Adrenal gland (tissue), 9 donors: ENCODE measurements at regions not wholly inside any gene's neighbourhood (a gene's known extent, or its start where the extent isn't known, plus 50 kb on each side); places are given as distances from the start of the nearest gene placed in this dataset.

Experiments
- DNase-seq, 7 donors: peaks; one replicate each; pipeline ENCODE4 v3.0.0-alpha.2; 2019 to 2020
- H3K27ac ChIP-seq, 5 donors: fragments of 200-600 bp; sonication (generic) in 4 of 5; 1 replicate in 3 of 5; 2 replicates in 2 of 5; pipeline versions ENCODE4 v1.5.1 to v1.8.0; 2016 to 2020; ENCODE audit warnings: mild to moderate bottlenecking in 1 of 5
- H3K27me3 ChIP-seq: fragments of 200-600 bp; 2 replicates; pipeline ENCODE4 v1.8.0; 2021
- H3K36me3 ChIP-seq, 2 donors: fragments of 200-600 bp; replicated peaks in 1 of 2; 1 replicate in 1 of 2; 2 replicates in 1 of 2; pipeline versions ENCODE4 v1.5.1 to v1.8.0; 2018 to 2022
- H3K4me1 ChIP-seq, 2 donors: fragments of 200-600 bp; replicated peaks in 1 of 2; 1 replicate in 1 of 2; 2 replicates in 1 of 2; pipeline versions ENCODE4 v1.5.1 to v1.8.0; 2018 to 2021
- H3K4me3 ChIP-seq, 4 donors: fragments of 200-600 bp; sonication (generic) in 3 of 4; one replicate each; pipeline ENCODE4 v1.5.1; 2016 to 2018
- H3K9me3 ChIP-seq, 3 donors: fragments of 200-600 bp; sonication (generic) in 1 of 3; replicated peaks in 1 of 3; 1 replicate in 2 of 3; 2 replicates in 1 of 3; pipeline versions ENCODE4 v1.5.1 to v1.8.0; 2016 to 2021
- POLR2A ChIP-seq, 2 donors: fragments of 450-650 bp; IDR thresholded peaks; one replicate each; pipeline ENCODE4 v1.6.1; 2017; ENCODE audit warnings: antibody characterized with exemption in 2 of 2, mild to moderate bottlenecking in 2 of 2, moderate library complexity in 1 of 2
- WGBS, 4 donors: extraction: QIAGEN DNeasy Blood & Tissue Kit in 2 of 4; methylation state at CpG; one replicate each; pipeline versions ENCODE4 v1.1.5 to v1.1.7; 2013 to 2017; 5-methylcytosine and 5-hydroxymethylcytosine counted together
- intact Hi-C, 2 donors: fragments of 100-400 bp; cut with DNase I; formaldehyde crosslinking; loops; one replicate each; pipeline versions ENCODE4 v1.14.1 to v1.15.0; 2022 to 2023
- TF ChIP-seq, protein P1 (sequence below), 6 experiments: fragments of 450-650 bp in 4 of 6; fragments of 200-600 bp in 2 of 6; sonication (generic) in 1 of 6; IDR thresholded peaks; 1 replicate in 5 of 6; 2 replicates in 1 of 6; pipeline versions ENCODE4 v1.5.1 to v1.8.0; 2016 to 2021; ENCODE audit warnings: antibody characterized with exemption in 6 of 6, mild to moderate bottlenecking in 2 of 6, moderate library complexity in 1 of 6
- donor health status: healthy with polysubstance abuse.
- donor health status: Bipolar disorder and iron deficiency.
- donor health status: DM: yes; HTN: yes; CAD: no.
- donor health status: DM: no; HTN: no; CAD: no.
- donor health status: DM: no; HTN: no; CAD: no.

DNA sequence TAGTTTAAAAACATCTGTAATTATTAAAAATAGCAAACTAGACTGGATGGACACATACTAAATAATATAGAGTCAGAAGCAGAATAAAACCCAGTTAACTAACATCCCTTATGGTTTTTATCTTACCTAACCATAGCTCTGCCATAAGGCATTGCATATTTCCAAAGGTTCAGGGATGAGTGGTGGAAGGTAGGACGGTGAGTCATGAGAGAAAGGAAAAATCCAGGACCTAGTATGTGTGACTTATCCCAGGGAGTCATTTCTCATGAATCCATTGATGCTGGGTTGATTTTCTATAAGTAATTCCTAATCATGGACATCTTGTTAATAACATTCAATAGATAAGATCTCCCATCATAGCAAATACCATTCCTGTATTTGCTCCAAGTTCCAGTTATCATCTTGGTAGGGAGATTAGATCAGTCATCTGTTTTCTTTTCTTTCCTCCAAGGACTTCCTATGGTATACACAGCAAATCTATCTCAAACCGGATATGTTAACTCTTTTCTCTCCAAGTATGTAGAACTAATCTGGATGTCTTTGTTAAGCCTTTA, 490.7 kb upstream of the B3GALT2 start:
- H3K27ac ChIP-seq, result no peak overlapping the region
- H3K36me3 ChIP-seq, result no peaks in the 10 kb centered on the region
- H3K9me3 ChIP-seq, result no peaks in the 10 kb centered on the region
- no peaks in the 10 kb centered on the region for H3K27me3 ChIP-seq
- H3K4me1 ChIP-seq, result no peaks in the 10 kb centered on the region
- no peak for DNase-seq
- intact Hi-C loops, result no loop called here
- no peak overlapping the region for H3K4me3 ChIP-seq
- TF ChIP-seq POLR2A (IDR thresholded peaks at IDR 0.05), result no peak
- TF ChIP-seq, protein P1, sequence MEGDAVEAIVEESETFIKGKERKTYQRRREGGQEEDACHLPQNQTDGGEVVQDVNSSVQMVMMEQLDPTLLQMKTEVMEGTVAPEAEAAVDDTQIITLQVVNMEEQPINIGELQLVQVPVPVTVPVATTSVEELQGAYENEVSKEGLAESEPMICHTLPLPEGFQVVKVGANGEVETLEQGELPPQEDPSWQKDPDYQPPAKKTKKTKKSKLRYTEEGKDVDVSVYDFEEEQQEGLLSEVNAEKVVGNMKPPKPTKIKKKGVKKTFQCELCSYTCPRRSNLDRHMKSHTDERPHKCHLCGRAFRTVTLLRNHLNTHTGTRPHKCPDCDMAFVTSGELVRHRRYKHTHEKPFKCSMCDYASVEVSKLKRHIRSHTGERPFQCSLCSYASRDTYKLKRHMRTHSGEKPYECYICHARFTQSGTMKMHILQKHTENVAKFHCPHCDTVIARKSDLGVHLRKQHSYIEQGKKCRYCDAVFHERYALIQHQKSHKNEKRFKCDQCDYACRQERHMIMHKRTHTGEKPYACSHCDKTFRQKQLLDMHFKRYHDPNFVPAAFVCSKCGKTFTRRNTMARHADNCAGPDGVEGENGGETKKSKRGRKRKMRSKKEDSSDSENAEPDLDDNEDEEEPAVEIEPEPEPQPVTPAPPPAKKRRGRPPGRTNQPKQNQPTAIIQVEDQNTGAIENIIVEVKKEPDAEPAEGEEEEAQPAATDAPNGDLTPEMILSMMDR (IDR thresholded peaks at IDR 0.05), result no peak
- 29 to 78% (median 61%) methylated on average over 2 of the region's 2 CpGs for WGBS, 4 donors

- Histone ChIP-seq H3K4me1 (no peaks in the 10 kb centered on the region), H3K36me3 (no peaks in the 10 kb centered on the region), H3K27ac (no peak overlapping the region), H3K27me3 (no peaks in the 10 kb centered on the region), H3K4me3 (no peak overlapping the region), H3K9me3 (no peaks in the 10 kb centered on the region)
- DNase-seq, result no peak
- TF ChIP-seq, protein P1 (IDR thresholded peaks at IDR 0.05), result no peak
- TF ChIP-seq POLR2A (IDR thresholded peaks at IDR 0.05), result no peak
- 52 to 62% (median 57%) methylated on average over 7 of the region's 7 CpGs for WGBS, 4 donors
- intact Hi-C loops, result no loop called here
Measured at GRCh38 chr1:193674292-193674944, 488.0 kb upstream of the B3GALT2 start.

- TF ChIP-seq POLR2A (IDR thresholded peaks at IDR 0.05), result no peak
- TF ChIP-seq, protein P1 (IDR thresholded peaks at IDR 0.05), result no peak
- Histone ChIP-seq H3K36me3 (no peaks in the 10 kb centered on the region), H3K9me3 (no peaks in the 10 kb centered on the region), H3K4me3 (peak overlapping the region in 1 of 4 donors; percentile 32), H3K27me3 (no peaks in the 10 kb centered on the region), H3K4me1 (no peaks in the 10 kb centered on the region), H3K27ac (no peak overlapping the region)
- no peak for DNase-seq
- 55 to 63% (median 60%) methylated on average over 7 of the region's 7 CpGs for WGBS, 4 donors
- intact Hi-C loops, result no loop called here
Measured at GRCh38 chr1:193666485-193667083, 480.2 kb upstream of the B3GALT2 start.

DNA sequence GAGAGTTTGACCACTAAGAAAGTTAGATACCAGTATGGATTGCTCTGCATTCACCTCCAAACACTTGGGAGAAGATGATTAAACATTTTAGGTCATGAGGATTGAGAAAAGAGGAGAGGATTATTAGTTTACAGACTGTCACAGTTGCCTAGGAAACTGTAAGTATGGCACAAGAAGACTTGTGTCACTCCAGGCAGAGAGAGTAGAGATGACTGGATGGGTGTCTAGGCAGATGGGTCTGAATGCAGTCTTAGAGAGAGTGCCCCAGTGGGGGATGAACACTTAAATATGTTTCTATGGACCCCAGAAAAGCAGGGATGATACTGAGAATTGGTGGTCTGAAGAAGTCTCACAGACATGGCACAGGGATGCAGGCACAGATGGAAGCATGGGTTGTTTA, 477.6 kb upstream of the B3GALT2 start:
- H3K4me1 ChIP-seq, result no peaks in the 10 kb centered on the region
- no peaks in the 10 kb centered on the region for H3K27me3 ChIP-seq
- no peak for DNase-seq
- no peak overlapping the region for H3K27ac ChIP-seq
- H3K9me3 ChIP-seq, result no peaks in the 10 kb centered on the region
- TF ChIP-seq POLR2A (IDR thresholded peaks at IDR 0.05), result no peak
- TF ChIP-seq, protein P1 (IDR thresholded peaks at IDR 0.05), result no peak
- H3K36me3 ChIP-seq, result no peaks in the 10 kb centered on the region
- intact Hi-C loops, result no loop called here
- no peak overlapping the region for H3K4me3 ChIP-seq
